AG04449 (cell line): ENCODE measurements at regions not wholly inside any gene's neighbourhood (a gene's known extent, or its start where the extent isn't known, plus 50 kb on each side); places are given as distances from the start of the nearest gene placed in this dataset.

Experiments used
- CTCF ChIA-PET: fragments of 350-600 bp; formaldehyde crosslinking; extraction: SDS; loops from one replicate; lab custom pipeline; 2021; ENCODE audit warnings: antibody characterized with exemption; lab: Yijun Ruan, JAX
- POLR2A ChIA-PET: fragments of 400-600, 350-600 bp; formaldehyde crosslinking; extraction: SDS; loops from one replicate; lab custom pipeline; 2020; ENCODE audit warnings: antibody characterized with exemption, inconsistent platforms; lab: Yijun Ruan, JAX
- DNase-seq: peaks from one replicate; pipeline ENCODE4 v3.0.0-alpha.2; 2010; ENCODE audit warnings: low read depth, low spot score
- H3K4me3 ChIP-seq: 2 replicates; pipeline ENCODE4 v1.5.1; 2011; ENCODE audit warnings: low read depth, mild to moderate bottlenecking, control low read depth, low read length
- CTCF ChIP-seq: IDR thresholded peaks from one replicate; pipeline ENCODE4 v1.5.1; 2011; ENCODE audit warnings: mild to moderate bottlenecking, moderate library complexity, low read length, control low read depth, inconsistent platforms; ENCODE audit not compliant: insufficient read depth; ENCODE audit errors: missing control alignments

- ChIA-PET CTCF (no interaction called here), POLR2A (no interaction called here)
- no peak overlapping the region for H3K4me3 ChIP-seq
- no peak for TF ChIP-seq CTCF
- no peak for DNase-seq
These were observed 93.3 kb downstream of the OXGR1 start for GRCh38 chr13:96900986-96901385.

DNA sequence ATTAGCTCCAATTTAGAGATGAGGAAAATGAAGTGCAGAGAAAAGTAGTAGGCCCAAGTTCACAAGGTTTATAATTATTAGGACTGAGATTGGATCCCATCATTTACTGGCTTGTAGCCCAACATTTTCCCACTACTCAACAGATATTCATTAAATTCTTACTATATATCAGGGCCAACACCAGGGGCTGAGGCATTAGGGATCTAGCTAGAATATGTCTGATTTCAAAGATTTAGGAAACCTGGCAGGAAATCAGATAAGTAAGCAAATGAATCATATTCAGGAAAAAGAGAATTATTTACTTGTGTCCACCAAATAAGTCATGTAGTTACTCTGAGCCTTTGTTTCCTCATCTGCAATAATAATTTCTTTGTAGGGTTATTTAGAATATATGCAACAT lies 94.3 kb downstream of the OXGR1 start:
- no peak for DNase-seq
- TF ChIP-seq CTCF: no peak
- ChIA-PET CTCF (no interaction called here), POLR2A (no interaction called here)
- no peak overlapping the region for H3K4me3 ChIP-seq

DNA sequence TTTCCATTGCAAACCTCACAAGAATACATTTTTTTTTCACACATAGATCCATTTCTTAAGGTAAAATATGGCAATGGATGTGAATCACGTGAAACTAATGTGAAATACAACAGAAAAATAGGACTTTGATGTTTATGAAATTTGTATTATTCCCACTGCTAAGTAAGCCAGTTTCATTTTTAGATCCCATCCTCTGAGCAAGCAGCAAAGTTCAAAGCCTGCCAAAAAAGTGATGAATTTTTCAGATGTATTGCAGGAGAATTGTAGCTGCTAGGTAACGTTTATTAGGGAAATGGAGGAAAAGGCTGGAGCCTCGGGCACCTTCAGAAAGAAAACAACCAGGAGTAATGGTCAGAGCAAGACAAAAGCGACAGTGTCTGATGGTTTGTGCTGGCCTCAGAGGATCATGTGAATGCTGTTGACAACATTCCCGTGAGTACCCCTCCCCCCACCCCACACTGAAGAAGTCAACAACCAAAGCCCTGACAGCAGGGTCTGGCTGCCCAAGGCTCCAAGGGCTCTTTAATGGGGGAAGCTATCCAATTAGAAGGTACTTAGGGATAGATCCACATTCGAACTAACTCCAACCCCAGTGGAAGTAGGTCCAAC lies 95.5 kb downstream of the OXGR1 start:
- H3K4me3 ChIP-seq: no peak overlapping the region
- POLR2A ChIA-PET: no interaction called here
- CTCF ChIA-PET: no interaction called here
- no peak for TF ChIP-seq CTCF
- no peak for DNase-seq

DNA sequence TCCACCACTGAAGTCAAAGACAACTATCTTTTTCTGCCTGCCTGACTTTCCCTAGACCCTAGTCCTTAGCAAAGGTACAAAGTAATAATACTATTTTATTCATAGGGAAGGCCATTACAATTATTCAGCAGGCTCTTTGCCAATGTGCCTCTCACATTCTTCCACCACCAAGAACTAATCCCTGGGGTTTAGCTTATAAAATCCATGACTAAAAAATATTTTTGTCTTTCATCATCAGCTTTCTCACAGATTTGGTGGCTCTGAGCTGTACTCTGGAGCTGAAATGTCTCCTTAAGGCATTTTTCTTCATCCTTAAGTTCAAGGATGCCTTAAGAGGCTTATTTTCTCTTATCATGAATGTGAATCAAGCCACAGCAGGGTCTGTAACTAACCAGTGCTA lies 96.1 kb downstream of the OXGR1 start:
- CTCF ChIA-PET: no interaction called here
- TF ChIP-seq CTCF: no peak

More for the DNA sequence above, 96.1 kb downstream of the OXGR1 start:
- POLR2A ChIA-PET: no interaction called here
- peak; percentile 26 for DNase-seq
- no peak overlapping the region for H3K4me3 ChIP-seq
